Ascending aorta (tissue), 2 donors: ENCODE measurements at regions not wholly inside any gene's neighbourhood (a gene's known extent, or its start where the extent isn't known, plus 50 kb on each side); places are given as distances from the start of the nearest gene placed in this dataset.

Experiments used
- DNase-seq, 2 donors: peaks; one replicate each; pipeline ENCODE4 v3.0.0-alpha.2; 2019; ENCODE audit warnings: low spot score in 2 of 2
- H3K27ac ChIP-seq, 2 donors: fragments of 200-600 bp; sonication (generic); one replicate each; pipeline ENCODE4 v1.5.1; 2016 to 2017; ENCODE audit warnings: mild to moderate bottlenecking in 1 of 2
- H3K27me3 ChIP-seq: fragments of 200-600 bp; sonication (generic); one replicate; pipeline ENCODE4 v1.5.1; 2017
- H3K36me3 ChIP-seq, 2 donors: fragments of 200-600 bp; sonication (generic); one replicate each; pipeline ENCODE4 v1.5.1; 2016
- H3K4me1 ChIP-seq, 2 donors: fragments of 200-600 bp; sonication (generic); one replicate each; pipeline ENCODE4 v1.5.1; 2016 to 2017; ENCODE audit warnings: mild to moderate bottlenecking in 1 of 2
- H3K4me3 ChIP-seq, 2 donors: fragments of 200-600 bp; sonication (generic); one replicate each; pipeline ENCODE4 v1.5.1; 2016 to 2017; ENCODE audit warnings: mild to moderate bottlenecking in 1 of 2
- H3K9me3 ChIP-seq, 2 donors: fragments of 200-600 bp; sonication (generic); one replicate each; pipeline ENCODE4 v1.5.1; 2016
- CTCF ChIP-seq, 3 experiments: fragments of 200-600 bp in 2 of 3; fragments of 450-650 bp in 1 of 3; sonication (generic) in 2 of 3; IDR thresholded peaks; one replicate each; pipeline ENCODE4 v1.5.1; 2016 to 2019; ENCODE audit warnings: antibody characterized with exemption in 3 of 3, mild to moderate bottlenecking in 1 of 3, moderate library complexity in 1 of 3
- intact Hi-C: fragments of 100-400 bp; cut with DNase I; formaldehyde crosslinking; loops from one replicate; pipeline ENCODE4 v1.15.1; 2023

GRCh38 chr12:102730996-102731395 lies 186.0 kb downstream of the PAH start:
- intact Hi-C loops, result no loop called here
- DNase-seq, result no peak
- no peak overlapping the region for H3K27ac ChIP-seq

GRCh38 chr12:102728506-102729242 lies 188.4 kb downstream of the PAH start:
- DNase-seq, result no peak
- Histone ChIP-seq H3K9me3 (no peaks in the 10 kb centered on the region), H3K4me3 (no peak overlapping the region), H3K4me1 (no peaks in the 10 kb centered on the region), H3K27ac (no peak overlapping the region), H3K27me3 (no peaks in the 10 kb centered on the region), H3K36me3 (no peaks in the 10 kb centered on the region)
- intact Hi-C loops, result no loop called here
- no peak for TF ChIP-seq CTCF (IDR thresholded peaks at IDR 0.05)

More at GRCh38 chr12:102730996-102731395, 186.0 kb downstream of the PAH start:
- Histone ChIP-seq H3K4me3 (no peak overlapping the region), H3K9me3 (no peaks in the 10 kb centered on the region), H3K36me3 (no peaks in the 10 kb centered on the region), H3K27me3 (no peaks in the 10 kb centered on the region), H3K4me1 (no peaks in the 10 kb centered on the region)
- TF ChIP-seq CTCF (IDR thresholded peaks at IDR 0.05), result no peak

- DNase-seq, result no peak
- Histone ChIP-seq H3K4me1 (no peaks in the 10 kb centered on the region), H3K4me3 (no peak overlapping the region), H3K27me3 (no peaks in the 10 kb centered on the region), H3K27ac (no peak overlapping the region), H3K9me3 (no peaks in the 10 kb centered on the region), H3K36me3 (no peaks in the 10 kb centered on the region)
- no peak for TF ChIP-seq CTCF (IDR thresholded peaks at IDR 0.05)
- intact Hi-C loops, result no loop called here
These were observed 190.4 kb downstream of the PAH start for GRCh38 chr12:102726686-102727085.

GRCh38 chr12:102722147-102722546 lies 194.9 kb downstream of the PAH start:
- H3K4me1 ChIP-seq, result no peaks in the 10 kb centered on the region
- intact Hi-C loops, result no loop called here
- no peak overlapping the region for H3K4me3 ChIP-seq
- no peak for TF ChIP-seq CTCF (IDR thresholded peaks at IDR 0.05)
- no peak overlapping the region for H3K27ac ChIP-seq
- H3K9me3 ChIP-seq, result no peaks in the 10 kb centered on the region
- DNase-seq, result no peak
- no peaks in the 10 kb centered on the region for H3K27me3 ChIP-seq
- H3K36me3 ChIP-seq, result no peaks in the 10 kb centered on the region

- Histone ChIP-seq H3K9me3 (no peaks in the 10 kb centered on the region), H3K27ac (no peak overlapping the region), H3K27me3 (no peaks in the 10 kb centered on the region), H3K4me1 (no peaks in the 10 kb centered on the region), H3K4me3 (no peak overlapping the region), H3K36me3 (no peaks in the 10 kb centered on the region)
- TF ChIP-seq CTCF (IDR thresholded peaks at IDR 0.05), result no peak
- intact Hi-C loops, result no loop called here
- DNase-seq, result no peak
These were observed 208.9 kb downstream of the PAH start for GRCh38 chr12:102708108-102708507.
